ENCODE measurements at regions not wholly inside any gene's neighbourhood (a gene's known extent, or its start where the extent isn't known, plus 50 kb on each side); places are given as distances from the start of the nearest gene placed in this dataset.

DNA sequence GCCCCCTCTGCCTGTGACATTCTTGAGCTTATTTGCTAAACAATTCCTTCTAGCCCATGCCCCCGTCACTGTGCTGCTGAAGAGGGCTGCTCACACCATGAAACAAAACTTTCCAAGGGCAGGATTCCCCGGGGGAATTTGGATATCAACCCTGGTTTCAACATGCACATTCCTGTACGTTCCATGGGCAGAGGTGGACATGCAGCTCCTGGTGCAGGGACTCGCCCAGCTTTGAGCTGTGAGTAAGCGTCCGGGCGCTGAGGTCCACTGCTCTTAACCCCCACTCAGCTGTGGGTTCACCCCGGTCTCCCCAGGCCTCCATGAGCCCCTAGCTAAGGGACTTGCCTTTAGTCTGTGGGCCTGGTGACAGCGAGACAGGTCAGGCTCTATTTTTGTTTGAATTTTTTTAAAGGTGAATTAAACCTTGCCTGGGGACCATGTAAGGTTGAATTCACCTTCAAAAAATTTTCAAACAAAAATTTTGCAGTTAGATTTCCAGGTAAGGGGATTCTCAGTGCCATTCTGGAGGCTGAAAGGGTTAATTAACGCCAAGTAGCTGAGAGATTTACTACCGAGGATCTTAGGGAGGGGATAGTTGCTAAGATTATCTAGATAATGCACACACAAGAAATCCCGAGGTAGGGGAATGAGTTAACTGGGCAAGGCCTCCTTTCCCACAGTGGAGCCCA is 70.3 kb upstream of the SLC22A23 start:
- DNase-seq (ENCODE audit: low read depth in 3 of 3): no peak

- no peak for DNase-seq (ENCODE audit: low read depth in 3 of 3)
Observed at GRCh38 chr6:3525915-3526314, 69.1 kb upstream of the SLC22A23 start.

DNA sequence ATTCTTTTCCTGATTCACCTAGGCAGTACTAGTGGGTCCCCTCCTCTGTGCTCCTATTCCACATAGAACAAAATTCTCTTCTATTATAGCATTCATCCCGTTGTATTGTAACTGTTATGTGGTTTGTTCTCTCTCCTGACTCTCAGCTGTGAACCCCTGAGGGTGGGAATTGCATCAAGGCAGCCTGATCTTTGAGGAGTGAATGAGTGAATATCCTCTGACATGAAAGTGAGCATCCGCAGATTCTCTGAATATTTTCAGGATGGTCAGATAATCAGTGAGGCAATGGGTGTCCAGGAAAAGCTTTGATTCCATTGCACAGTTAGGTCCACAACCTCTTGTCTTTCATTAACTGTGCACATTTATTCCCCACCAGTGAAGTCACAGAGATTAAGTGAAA is 67.6 kb upstream of the SLC22A23 start:
- DNase-seq (ENCODE audit: low read depth in 3 of 3): no peak

- DNase-seq (ENCODE audit: low read depth in 3 of 3): no peak
Observed at GRCh38 chr6:3523966-3524365, 67.1 kb upstream of the SLC22A23 start.

GRCh38 chr6:3523271-3523670 is 66.4 kb upstream of the SLC22A23 start:
- DNase-seq (ENCODE audit: low read depth in 3 of 3): no peak

DNA sequence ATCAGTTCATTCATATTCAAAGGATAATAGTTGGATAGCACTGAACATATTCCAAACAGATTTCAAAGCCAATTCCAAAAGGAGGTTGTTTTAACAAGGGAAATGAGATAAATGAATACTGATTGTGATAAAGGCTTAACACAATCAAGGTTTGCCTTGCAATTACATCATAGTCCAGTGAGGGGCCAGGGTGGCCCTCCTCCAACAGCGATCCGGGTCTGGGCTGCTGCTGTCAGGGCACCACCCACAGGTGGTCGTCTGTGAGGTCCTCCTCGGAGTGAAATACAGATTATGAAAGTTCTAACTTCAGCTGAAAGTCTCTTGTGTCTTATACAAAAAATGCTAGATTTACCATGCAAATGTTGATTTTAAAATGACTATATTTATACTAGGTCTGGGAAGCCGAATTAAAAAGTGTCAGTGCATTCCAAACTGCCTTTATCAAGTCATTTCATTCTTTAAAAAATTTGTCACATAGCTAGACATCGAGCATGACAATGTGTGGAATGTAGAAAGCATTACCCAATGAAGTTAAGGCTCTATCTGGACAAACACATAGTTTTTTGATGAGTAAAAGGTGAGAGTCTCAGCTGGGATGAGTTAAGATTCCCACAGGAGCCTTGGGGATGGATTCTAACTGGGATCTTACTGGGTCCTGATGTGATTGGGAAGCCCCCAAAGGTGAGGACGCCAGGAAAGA is 65.9 kb upstream of the SLC22A23 start:
- no peak for DNase-seq (ENCODE audit: low read depth in 3 of 3)

DNA sequence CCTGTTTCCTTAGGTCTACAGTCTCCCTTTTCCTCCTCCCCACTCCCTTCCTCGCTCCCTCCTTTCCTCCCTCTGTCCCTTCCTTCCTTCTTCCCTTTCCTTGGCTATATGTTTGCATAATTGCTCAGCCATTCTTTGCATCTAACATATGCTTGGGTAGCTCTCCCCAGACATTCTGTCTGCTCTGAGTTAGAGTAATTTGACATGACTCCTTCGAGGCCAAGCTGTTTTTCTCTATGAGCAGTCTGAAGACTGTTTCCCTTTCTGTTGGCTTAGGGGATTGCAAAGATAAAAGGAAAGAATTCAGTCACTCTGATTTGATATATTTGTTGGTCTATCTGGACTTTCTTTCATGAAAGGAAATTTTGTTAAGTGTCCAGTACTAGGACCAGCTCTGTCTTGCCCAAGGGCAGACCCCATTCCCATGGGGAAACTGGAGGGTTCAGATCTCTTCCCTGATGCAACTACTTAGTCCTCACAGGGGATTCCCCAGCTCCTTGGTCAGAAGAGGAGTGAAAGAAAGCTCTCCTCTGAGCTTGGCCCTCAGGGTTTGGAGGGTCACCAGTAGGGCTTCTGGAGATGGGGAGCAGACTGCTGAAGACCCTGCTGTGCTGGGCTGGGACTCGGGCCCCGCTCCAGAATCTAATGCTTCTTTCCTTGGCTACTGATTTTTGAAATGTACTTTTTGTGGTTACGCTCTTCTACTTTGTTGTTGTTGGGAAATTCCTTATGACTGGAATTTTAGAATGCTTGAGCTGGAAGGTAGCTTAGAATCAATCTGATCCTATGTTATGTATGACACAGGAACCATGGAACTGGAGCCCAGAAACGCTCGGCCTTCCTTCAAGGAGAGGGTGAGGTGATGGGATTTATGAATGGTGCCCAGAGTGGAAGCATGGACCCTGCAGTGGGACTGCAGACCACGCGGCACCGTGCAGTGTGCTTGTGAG is 63.7 kb upstream of the SLC22A23 start:
- no peak for DNase-seq (ENCODE audit: low read depth in 3 of 3)

DNA sequence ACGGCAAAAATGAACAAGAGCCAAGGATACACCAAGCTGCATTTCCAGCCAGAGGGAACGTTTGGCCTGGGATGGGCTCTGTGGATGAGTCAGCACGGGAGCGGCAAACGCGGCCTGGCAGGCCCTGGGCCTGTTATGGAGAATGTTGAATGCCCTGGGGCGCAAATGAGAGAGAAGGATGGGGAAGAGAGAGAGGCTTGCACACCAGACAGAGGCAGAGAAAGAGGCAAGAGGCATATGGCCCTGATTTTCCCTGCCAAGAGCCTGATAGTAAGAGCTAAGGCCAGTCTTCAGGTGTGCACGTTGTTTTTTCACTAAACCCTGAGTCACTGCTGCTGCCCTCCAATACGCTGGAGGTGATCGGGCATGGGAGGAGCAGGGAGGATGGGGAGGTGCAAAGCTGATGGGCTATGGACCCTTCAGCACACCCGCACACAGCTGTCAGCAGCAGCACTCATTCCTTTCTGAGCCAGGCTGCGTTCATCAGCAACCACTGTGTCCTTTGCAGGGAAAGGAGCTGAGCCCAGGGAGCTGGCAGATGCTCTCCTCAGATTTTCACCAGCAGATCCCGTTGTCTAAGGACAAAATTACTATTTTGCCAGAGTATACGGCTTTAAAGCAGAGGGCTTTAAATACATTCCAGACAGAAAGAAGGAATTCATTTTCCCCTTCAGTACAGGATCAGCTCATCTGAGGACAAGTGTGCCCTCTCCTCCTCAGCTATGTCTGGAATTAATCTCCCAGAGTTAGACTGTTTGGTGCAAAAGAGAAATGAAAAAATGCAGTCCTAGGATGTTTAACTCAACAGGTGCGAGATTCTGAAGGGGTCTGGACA is 61.7 kb upstream of the SLC22A23 start:
- no peak for DNase-seq (ENCODE audit: low read depth in 3 of 3)

DNA sequence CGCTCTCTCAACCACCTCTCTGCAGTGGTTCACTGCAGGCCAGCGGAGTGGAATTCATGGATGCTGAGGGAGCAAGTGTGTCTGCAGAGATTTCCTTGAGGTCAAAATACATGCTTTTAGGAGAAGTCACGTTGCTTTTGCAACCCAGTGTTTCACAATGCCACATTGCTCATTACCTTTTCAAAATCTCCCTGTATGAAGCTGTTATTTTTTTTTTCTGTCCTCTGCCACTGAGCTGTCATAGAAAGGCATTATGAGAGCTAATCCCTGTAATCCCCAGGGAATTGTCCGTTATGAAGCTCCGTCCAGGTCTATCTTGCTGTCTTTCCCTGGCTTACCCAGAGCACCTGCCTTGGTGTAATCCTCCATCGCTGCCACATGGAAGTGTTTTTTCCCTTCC is 60.5 kb upstream of the SLC22A23 start:
- no peak for DNase-seq (ENCODE audit: low read depth in 3 of 3)

DNA sequence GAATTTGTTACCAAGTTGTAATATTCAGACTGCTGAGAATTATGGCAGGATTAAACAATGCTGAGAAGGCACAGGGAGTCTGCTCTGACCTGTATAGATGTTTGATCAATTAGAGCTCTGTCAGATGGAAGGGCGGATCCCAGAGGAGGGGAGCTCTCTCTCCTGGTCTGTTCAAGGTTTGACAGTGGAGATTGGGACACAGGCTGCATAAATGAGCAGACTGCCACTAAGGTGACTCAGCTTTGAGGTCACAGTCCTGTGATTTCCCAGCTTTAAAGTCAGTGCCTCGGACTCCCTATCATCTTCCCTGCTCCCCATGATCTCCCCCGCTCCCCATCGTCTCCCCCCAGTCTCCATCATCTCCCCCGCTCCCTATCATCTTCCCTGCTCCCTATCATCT is 59.2 kb upstream of the SLC22A23 start:
- DNase-seq (ENCODE audit: low read depth in 3 of 3): no peak

DNA sequence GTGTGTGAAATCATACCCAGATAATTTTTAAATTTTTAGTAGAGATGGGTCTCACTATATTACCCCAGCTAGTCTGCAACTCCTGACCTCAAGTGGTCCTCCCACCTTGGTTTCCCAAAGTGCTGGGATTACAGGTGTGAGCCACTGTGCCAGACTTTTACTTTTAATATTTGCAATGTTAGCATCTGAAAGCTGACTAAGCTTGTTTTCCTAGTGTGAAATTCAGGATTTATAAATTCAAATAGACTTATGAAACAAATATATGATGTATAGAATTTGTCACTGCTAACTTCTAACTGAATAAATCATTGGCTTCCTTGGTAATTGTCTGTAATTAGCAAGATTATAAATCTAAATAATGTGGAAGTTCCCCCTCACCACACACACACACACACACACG is 58.8 kb upstream of the SLC22A23 start:
- no peak for DNase-seq (ENCODE audit: low read depth in 3 of 3)

GRCh38 chr6:3513416-3513815 is 56.6 kb upstream of the SLC22A23 start:
- no peak for DNase-seq (ENCODE audit: low read depth in 3 of 3)

- DNase-seq (ENCODE audit: low read depth in 3 of 3): no peak
Observed at GRCh38 chr6:3512832-3513231, 56.0 kb upstream of the SLC22A23 start.

- no peak for DNase-seq (ENCODE audit: low read depth in 3 of 3)
Observed at GRCh38 chr6:3510617-3511016, 53.8 kb upstream of the SLC22A23 start.

DNA sequence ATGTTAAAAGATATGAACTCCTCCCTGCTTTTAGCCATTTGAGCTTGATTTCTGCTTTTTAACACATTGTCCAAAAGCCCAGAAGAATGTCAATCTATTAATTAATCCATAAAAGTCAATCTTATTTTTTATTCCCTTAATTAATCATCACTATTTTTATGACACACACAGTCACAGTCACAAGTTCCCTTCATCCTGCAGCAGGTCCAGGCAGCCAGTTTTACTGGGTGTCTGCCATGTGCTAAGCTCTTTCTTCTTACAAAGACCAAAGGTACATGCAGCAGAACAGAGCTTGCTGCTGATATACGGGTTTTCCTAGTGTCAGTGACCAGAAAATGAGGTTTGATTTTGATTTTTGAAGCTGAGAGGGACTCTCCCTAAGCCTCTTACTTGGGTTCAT is 53.3 kb upstream of the SLC22A23 start:
- DNase-seq (ENCODE audit: low read depth in 3 of 3): no peak

DNA sequence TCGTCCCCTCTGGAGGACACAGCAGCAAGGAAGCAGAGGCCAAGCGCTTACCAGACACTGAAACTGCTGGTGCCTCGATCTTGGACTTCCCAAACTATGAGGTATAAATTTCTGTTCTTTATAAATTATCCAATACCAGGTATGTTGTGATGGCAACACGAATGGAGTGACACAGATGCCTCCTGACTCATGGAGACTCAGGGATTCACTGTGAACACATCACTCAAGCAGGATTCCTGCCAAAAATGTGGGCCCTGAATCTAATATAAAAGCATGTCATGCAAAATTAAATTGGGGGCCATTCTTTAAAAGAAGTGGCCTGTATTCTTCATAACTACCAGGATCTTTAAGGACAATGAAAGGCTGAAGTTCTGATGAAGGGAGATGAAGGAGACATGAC is 52.5 kb upstream of the SLC22A23 start:
- DNase-seq (ENCODE audit: low read depth in 3 of 3): no peak

DNA sequence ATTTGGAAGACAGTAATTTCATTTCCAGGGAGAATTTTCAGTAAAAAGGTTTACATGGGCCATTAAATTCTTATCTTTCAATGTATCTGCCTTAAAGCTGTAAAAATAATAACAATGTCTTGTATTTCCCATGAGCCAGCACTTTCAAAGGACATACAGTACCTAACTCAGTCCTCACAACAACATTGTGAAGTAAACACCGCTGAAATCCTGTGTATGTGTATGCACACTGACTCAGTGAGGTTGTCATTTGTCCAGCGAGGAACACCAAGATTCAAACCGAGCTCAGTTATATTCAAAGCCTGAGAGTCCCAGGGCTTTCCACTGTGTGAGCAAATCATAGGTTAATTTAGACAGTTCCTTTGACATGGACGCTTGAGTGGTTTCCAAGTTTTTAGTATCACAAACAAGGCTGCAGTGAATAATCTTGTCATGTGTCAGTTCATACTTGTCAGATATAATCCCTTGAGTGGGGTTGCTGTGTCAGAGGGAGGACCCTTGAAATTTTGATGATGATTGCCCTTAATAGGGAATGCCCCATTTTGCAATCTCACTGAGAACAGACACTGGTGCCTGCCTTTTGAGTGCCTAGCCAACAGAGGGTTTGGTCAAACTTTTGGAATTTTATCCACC is 50.0 kb upstream of the SLC22A23 start:
- DNase-seq (ENCODE audit: low read depth in 3 of 3): no peak
